HPDE6-E6E7 (cell line): ENCODE measurements at regions not wholly inside any gene's neighbourhood (a gene's known extent, or its start where the extent isn't known, plus 50 kb on each side); places are given as distances from the start of the nearest gene placed in this dataset.

Experiments
- DNase-seq: peaks from one replicate; pipeline ENCODE4 v3.0.0; 2011; ENCODE audit warnings: missing footprints; ENCODE audit errors: extremely low spot score

GRCh38 chr1:57637155-57637554, 213.3 kb upstream of the DAB1 start:
- no peak for DNase-seq

DNA sequence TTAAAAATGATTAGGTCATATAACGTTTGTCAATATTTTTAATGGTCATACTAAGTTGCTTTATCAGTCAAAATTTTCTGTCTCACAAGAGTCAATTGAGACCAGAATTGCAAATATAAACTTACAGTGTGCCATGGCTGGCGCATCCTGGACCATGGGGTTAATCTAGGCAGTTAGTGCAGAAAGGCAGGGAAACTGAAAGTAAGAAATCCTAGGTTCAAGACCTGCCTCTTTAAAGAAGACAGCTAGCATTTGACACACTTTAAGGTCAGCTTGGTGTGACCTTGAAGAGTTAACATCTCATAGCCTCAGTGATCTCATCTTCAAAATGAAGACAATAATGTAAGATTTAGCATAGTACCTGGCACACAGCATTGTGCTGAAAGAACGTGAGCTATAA, 210.0 kb upstream of the DAB1 start:
- DNase-seq: no peak

DNA sequence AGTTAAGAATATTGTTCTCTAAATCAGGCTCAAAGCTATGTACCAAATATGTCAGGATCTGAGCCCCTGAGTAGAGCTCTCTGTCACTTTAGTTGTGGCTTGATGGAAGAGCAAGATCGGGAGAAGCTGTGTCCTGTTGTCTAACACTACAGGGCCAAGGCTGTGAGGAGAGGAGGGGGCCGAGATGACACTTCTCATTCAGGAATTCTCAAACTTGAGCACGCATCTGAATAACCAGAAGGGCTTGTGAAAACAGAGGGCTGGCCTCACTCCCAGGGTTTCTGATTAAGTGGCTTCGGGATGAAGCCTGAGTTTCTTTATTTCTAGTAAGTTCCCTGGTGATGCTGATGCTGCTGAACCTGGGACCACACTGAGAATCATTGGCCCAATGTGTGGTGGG, 209.2 kb upstream of the DAB1 start:
- DNase-seq: no peak

DNA sequence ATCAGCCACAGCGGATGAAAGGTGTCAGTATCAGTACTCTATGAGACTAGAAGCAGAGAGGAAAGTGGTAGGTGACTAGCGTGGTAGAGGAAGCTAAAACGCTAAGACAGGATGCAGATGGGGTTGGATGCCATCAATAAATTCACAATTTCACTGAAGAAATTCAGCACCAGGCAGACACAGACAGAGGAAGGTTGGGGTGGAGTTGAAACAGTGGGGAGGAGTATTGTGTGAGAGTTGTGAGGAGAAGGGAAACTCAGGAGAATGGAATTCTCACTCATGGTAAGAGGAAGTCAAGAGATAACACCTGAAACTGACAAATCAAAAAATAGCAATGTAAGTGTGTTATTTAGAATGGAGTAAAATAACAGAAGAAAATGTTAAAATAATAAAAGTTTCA, 208.5 kb upstream of the DAB1 start:
- peak; percentile 2 for DNase-seq

- no peak for DNase-seq
Measured at GRCh38 chr1:57627612-57628011, 203.8 kb upstream of the DAB1 start.

DNA sequence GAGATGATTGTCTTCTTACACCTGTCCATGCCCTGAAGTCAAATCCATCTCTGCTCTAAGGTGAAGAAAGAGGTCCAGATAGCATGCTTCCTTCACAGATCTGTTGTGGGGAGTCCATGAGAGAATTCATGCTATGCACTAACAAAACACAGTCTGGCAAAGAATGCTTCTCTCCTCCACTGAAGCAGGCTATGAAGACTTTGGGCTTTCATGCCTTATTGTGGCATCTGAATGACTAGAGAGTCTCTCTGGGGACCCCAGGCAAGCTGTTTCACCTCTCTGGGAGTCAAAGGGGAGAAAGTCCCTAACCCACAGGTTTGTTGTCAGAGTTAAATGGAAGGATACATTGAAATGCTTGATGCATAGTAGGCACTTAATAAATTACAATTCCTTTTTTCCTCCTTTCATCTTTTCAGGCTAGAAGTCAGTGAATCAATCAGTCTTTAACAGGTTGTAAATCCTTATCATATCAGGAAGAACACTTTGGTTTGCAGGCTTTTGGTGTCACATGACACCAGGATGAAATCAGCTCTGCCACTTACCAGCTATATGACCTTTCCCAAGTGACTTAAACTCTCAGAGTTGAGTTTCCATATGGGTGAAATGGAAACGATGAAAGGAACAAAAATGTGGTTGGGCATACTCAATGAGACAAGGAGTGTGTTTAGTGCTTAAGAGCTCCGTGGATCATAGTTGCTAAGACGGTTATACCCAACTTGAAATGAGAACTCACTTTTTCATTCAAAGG, 200.1 kb upstream of the DAB1 start:
- no peak for DNase-seq

DNA sequence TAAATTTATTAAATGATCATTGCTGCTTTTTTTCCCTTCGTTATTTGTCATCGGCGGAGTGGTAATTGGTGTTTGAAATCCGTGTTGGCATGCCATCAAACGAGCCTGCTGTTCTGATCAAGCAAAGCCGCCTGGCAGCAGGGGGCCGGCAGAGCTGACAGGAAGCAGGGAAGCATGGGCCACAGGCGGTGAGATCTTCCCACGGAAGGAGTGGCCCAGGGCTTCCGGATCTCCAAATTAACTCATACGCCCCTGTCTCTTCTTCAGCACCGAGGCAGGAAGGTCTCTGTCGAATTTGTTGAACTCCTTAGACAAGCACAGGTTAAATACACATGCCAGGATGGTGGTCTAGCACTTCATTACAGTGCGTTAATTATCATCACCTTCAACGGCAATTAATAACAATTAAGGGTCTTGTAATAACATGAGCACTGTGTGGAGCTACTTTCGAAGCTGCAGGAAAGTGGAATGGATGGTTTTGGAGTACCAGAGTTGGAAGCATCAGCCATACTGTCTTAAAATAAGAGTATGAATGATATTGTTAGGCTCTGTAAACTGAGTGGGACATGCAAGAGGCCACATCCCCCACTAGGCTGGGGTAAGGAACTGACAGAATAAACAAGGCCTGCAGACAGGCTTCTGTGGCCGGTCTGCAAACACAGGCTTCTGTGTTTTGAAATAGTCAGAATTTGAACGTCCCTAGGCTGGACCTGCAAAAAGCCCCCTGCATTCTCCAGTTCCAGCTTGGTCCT, 199.4 kb upstream of the DAB1 start:
- no peak for DNase-seq

GRCh38 chr1:57621776-57622175, 197.9 kb upstream of the DAB1 start:
- DNase-seq: no peak

- no peak for DNase-seq
Measured at GRCh38 chr1:57620605-57621004, 196.7 kb upstream of the DAB1 start.

DNA sequence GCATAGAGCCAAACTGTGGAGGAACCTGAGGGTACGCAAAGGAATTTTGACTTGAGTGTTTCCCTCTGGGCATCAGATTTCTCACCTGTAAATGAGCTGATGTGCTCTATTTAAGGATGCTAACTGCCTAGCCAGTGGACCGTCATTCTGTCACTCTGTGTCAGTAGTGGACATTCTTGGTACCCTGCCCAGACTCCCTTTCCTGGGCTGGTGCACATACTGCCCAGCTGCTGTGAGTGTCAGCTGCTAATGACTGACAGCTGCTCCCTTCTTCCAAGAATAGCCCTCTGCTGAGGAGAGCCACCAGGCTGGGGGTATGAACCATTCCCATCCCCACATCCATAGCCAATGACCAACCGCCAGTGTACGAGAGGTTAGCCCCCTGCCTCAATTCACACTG, 193.1 kb upstream of the DAB1 start:
- DNase-seq: no peak

DNA sequence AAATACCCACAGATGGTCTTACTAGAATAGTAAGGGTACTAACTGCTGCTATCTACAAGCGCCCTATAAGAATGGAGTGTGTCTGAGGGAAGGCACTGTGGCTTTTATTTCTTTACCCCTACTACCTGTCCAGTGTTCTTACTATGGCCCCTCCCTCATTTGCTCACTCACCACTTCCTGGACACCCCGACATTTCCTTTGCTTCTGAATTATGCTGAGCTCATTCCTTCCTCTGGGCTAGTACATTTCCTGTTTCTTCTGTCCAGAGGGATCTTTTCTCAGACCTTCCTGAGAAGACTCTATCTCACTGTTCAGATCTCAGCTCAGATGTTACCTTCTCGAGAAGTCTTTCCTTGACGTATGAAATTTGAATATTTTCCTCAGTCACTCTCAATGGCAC, 192.1 kb upstream of the DAB1 start:
- DNase-seq: no peak

GRCh38 chr1:57612833-57613232, 189.0 kb upstream of the DAB1 start:
- no peak for DNase-seq

GRCh38 chr1:57605933-57606332, 182.1 kb upstream of the DAB1 start:
- DNase-seq: no peak

GRCh38 chr1:57603696-57604095, 179.8 kb upstream of the DAB1 start:
- DNase-seq: no peak

GRCh38 chr1:57600424-57600823, 176.6 kb upstream of the DAB1 start:
- no peak for DNase-seq

GRCh38 chr1:57599236-57599994, 175.6 kb upstream of the DAB1 start:
- no peak for DNase-seq

- DNase-seq: no peak
Measured at GRCh38 chr1:57597036-57597435, 173.2 kb upstream of the DAB1 start.

- no peak for DNase-seq
Measured at GRCh38 chr1:57594002-57594401, 170.1 kb upstream of the DAB1 start.

- DNase-seq: no peak
Measured at GRCh38 chr1:57591842-57592241, 168.0 kb upstream of the DAB1 start.

GRCh38 chr1:57590978-57591377, 167.1 kb upstream of the DAB1 start:
- no peak for DNase-seq

- no peak for DNase-seq
Measured at GRCh38 chr1:57586842-57587241, 163.0 kb upstream of the DAB1 start.

GRCh38 chr1:57578680-57579079, 154.8 kb upstream of the DAB1 start:
- DNase-seq: no peak

DNA sequence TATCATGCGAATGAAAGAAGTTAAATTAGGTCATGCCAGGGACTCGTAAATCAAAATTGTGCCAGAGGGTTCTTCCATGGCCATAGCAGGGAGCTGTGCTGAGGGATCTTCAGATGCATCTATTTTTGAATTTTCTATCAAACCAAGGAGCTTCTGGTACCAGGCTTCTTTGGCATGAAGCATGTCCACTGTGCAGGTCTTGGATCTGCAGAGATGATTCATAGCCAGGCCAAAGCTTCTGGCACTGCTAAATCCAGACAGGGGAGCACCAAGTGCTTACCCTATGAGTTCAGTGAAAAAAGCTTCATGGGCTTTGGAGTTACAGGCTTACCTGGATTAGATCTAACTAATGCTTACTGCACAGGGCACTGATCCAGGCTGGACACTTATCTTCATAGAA, 154.2 kb upstream of the DAB1 start:
- no peak for DNase-seq
